C4-2B (cell line): ENCODE measurements at regions not wholly inside any gene's neighbourhood (a gene's known extent, or its start where the extent isn't known, plus 50 kb on each side); places are given as distances from the start of the nearest gene placed in this dataset.

Source experiments
- CTCF ChIP-seq: fragments of 450-650 bp; conservative IDR thresholded peaks from 2 replicates; pipeline ENCODE4 v1.5.1; 2017; ENCODE audit warnings: mild to moderate bottlenecking
- ZFX ChIP-seq: fragments of 450-650 bp; IDR thresholded peaks from 2 replicates; pipeline ENCODE4 v1.6.1; 2017

GRCh38 chr11:112728716-112729115 is 232.5 kb upstream of the NCAM1 start:
- TF ChIP-seq CTCF: no peak
- TF ChIP-seq ZFX: no peak
